B cell (primary cell): ENCODE measurements at regions not wholly inside any gene's neighbourhood (a gene's known extent, or its start where the extent isn't known, plus 50 kb on each side); places are given as distances from the start of the nearest gene placed in this dataset.
"Not testable (repeated sequence)": the region's sequence is repeated elsewhere in the genome, so short reads cannot be mapped to it uniquely, and the experiment has no call there.

Experiments
- ATAC-seq: fragments of 200-7000 bp; cut with Tn5 transposase; one replicate; pipeline ENCODE4 v1.10.0; 2021; ENCODE audit warnings: low read depth, mild to moderate bottlenecking, moderate number of reproducible peaks, moderate library complexity
- CTCF ChIA-PET: fragments of 350-600 bp; sonication (Branson Sonifier 250); formaldehyde crosslinking; loops from one replicate; lab custom pipeline; 2021; ENCODE audit warnings: antibody characterized with exemption, inconsistent platforms; lab: Charles Lee
- POLR2A ChIA-PET: fragments of 350-600 bp; sonication (Branson Sonifier 250); formaldehyde crosslinking; loops from one replicate; lab custom pipeline; 2021; ENCODE audit warnings: antibody characterized with exemption; lab: Charles Lee
- DNase-seq: peaks from one replicate; pipeline ENCODE4 v3.0.0; 2013
- H2AFZ ChIP-seq: 2 replicates; pipeline ENCODE4 v1.6.1; 2012; ENCODE audit warnings: mild to moderate bottlenecking, low read depth, low read length; ENCODE audit not compliant: insufficient read depth, poor library complexity, severe bottlenecking
- H3K27ac ChIP-seq, 2 donors: 1 replicate in 1 of 2; 2 replicates in 1 of 2; pipeline ENCODE4 v1.5.1; 2012 to 2013; ENCODE audit warnings: low read length in 2 of 2, mild to moderate bottlenecking in 2 of 2, moderate library complexity in 1 of 2
- H3K27me3 ChIP-seq, 4 experiments: fragments of 200-600 bp in 1 of 4; sonication (generic) in 1 of 4; replicated peaks in 1 of 4; 1 replicate in 2 of 4; 2 replicates in 2 of 4; pipeline versions ENCODE4 v1.6.1 to v1.7.0; 2013 to 2016; ENCODE audit warnings: low read length in 3 of 4, mild to moderate bottlenecking in 2 of 4, mixed read lengths in 1 of 4, moderate library complexity in 1 of 4; ENCODE audit not compliant: insufficient read depth in 4 of 4, control insufficient read depth in 3 of 4; ENCODE audit errors: control extremely low read depth in 1 of 4
- H3K36me3 ChIP-seq, 2 experiments: replicated peaks in 1 of 2; 1 replicate in 1 of 2; 2 replicates in 1 of 2; pipeline versions ENCODE4 v1.6.1 to v1.7.1; 2013; ENCODE audit warnings: low read length in 1 of 2; ENCODE audit not compliant: insufficient read depth in 2 of 2, control insufficient read depth in 1 of 2; ENCODE audit errors: control extremely low read depth in 1 of 2, extremely low read depth in 1 of 2
- H3K4me1 ChIP-seq, 2 donors: fragments of 200-600 bp in 1 of 2; sonication (generic) in 1 of 2; 1 replicate in 1 of 2; 2 replicates in 1 of 2; pipeline versions ENCODE4 v1.5.1 to v1.6.1; 2013 to 2017; ENCODE audit warnings: low read length in 2 of 2; ENCODE audit not compliant: control insufficient read depth in 2 of 2, insufficient read depth in 2 of 2
- H3K4me2 ChIP-seq: replicated peaks from 2 replicates; pipeline ENCODE3; 2012; ENCODE audit warnings: mild to moderate bottlenecking, low read depth, low read length; ENCODE audit not compliant: poor library complexity, severe bottlenecking
- H3K4me3 ChIP-seq, 5 experiments: fragments of 200-600 bp in 1 of 5; sonication (generic) in 1 of 5; 1 replicate in 3 of 5; 2 replicates in 2 of 5; pipeline versions ENCODE4 v1.5.1 to v1.7.0; 2011 to 2016; ENCODE audit warnings: low read length in 4 of 5, mild to moderate bottlenecking in 4 of 5, low read depth in 2 of 5, control low read depth in 1 of 5, moderate library complexity in 1 of 5; ENCODE audit not compliant: insufficient read depth in 1 of 5; ENCODE audit errors: control extremely low read depth in 1 of 5, extremely low read depth in 1 of 5
- H3K79me2 ChIP-seq: fragments of 200-600 bp; sonication (generic); one replicate; pipeline ENCODE4 v1.6.0; 2016; ENCODE audit warnings: low read length; ENCODE audit not compliant: control insufficient read depth, insufficient read depth
- H3K9ac ChIP-seq: fragments of 200-600 bp; sonication (generic); 2 replicates; pipeline ENCODE4 v1.6.1; 2017; ENCODE audit warnings: mild to moderate bottlenecking, low read length, moderate library complexity
- H3K9me3 ChIP-seq, 3 donors: one replicate each; pipeline versions ENCODE4 v1.6.1 to v1.7.1; 2013; ENCODE audit warnings: low read length in 2 of 3; ENCODE audit not compliant: control insufficient read depth in 2 of 3, insufficient read depth in 1 of 3; ENCODE audit errors: control extremely low read depth in 1 of 3
- H4K20me1 ChIP-seq: 2 replicates; pipeline ENCODE4 v1.6.0; 2012; ENCODE audit warnings: mild to moderate bottlenecking, low read length; ENCODE audit not compliant: insufficient read depth, control insufficient read depth, poor library complexity, severe bottlenecking
- H3K27ac Mint-ChIP-seq: one replicate; pipeline ENCODE4 v1.8.0; 2021; ENCODE audit warnings: mixed read lengths
- H3K27me3 Mint-ChIP-seq: one replicate; pipeline ENCODE4 v1.8.0; 2021; ENCODE audit warnings: mixed read lengths
- H3K4me1 Mint-ChIP-seq: one replicate; pipeline ENCODE4 v1.8.0; 2021; ENCODE audit warnings: mixed read lengths
- H3K4me3 Mint-ChIP-seq: one replicate; pipeline ENCODE4 v1.8.0; 2021; ENCODE audit warnings: mixed read lengths
- H3K9me3 Mint-ChIP-seq: one replicate; pipeline ENCODE4 v1.8.0; 2022; ENCODE audit warnings: mixed read lengths; ENCODE audit not compliant: insufficient read depth
- CTCF ChIP-seq: fragments of 200-600 bp; IDR thresholded peaks from one replicate; pipeline ENCODE4 v1.8.0; 2022; ENCODE audit warnings: antibody characterized with exemption, mild to moderate bottlenecking
- EZH2 ChIP-seq: IDR thresholded peaks from 2 replicates; pipeline ENCODE4 v1.6.1; 2012; ENCODE audit warnings: borderline replicate concordance, low read depth, mild to moderate bottlenecking, moderate library complexity, low read length; ENCODE audit not compliant: insufficient read depth, poor library complexity, severe bottlenecking
- WGBS: methylation state at CpG from one replicate; pipeline ENCODE4 v1.1.5; 2013; ENCODE audit warnings: missing lambda C conversion rate; ENCODE audit not compliant: insufficient coverage; 5-methylcytosine and 5-hydroxymethylcytosine counted together
- intact Hi-C: fragments of 100-400 bp; cut with micrococcal nuclease; formaldehyde crosslinking; loops from one replicate; pipeline ENCODE4 v1.10.0; 2022

GRCh38 chr5:130908186-130908585, 256.9 kb downstream of the HINT1 start:
- DNase-seq (no peak), ATAC-seq (no peak)
- TF ChIP-seq EZH2 (no peak), CTCF (no peak)
- Histone ChIP-seq H4K20me1 (no peaks in the 10 kb centered on the region), H3K9me3 (no peaks in the 10 kb centered on the region), H3K27ac (no peak overlapping the region), H3K79me2 (no peaks in the 10 kb centered on the region), H3K4me1 (no peaks in the 10 kb centered on the region), H2AFZ (no peak overlapping the region), H3K36me3 (no peaks in the 10 kb centered on the region), H3K4me3 (no peak overlapping the region), H3K9ac (no peak overlapping the region), H3K4me2 (no peak overlapping the region), H3K27me3 (no peaks in the 10 kb centered on the region)
- ChIA-PET CTCF (no interaction called here), POLR2A (no interaction called here)
- no CpG with 5 or more reads among the region's 3 CpGs for WGBS
- H3K9me3 Mint-ChIP-seq, result peaks cover 5% of the 10 kb centered on the region
- H3K4me3 Mint-ChIP-seq, result no peak overlapping the region
- H3K27ac Mint-ChIP-seq, result no peak overlapping the region
- no peaks in the 10 kb centered on the region for H3K4me1 Mint-ChIP-seq
- intact Hi-C loops, result no loop called here
- peaks cover 13% of the 10 kb centered on the region for H3K27me3 Mint-ChIP-seq

- WGBS, result 90% methylated on average over 20 of the region's 24 CpGs
- H3K9me3 ChIP-seq, H3K36me3 ChIP-seq, H3K4me1 Mint-ChIP-seq, H3K4me1 ChIP-seq, intact Hi-C loops, CTCF ChIA-PET, H3K27me3 ChIP-seq, H3K27ac ChIP-seq, ATAC-seq, H2AFZ ChIP-seq, H4K20me1 ChIP-seq, H3K4me2 ChIP-seq, H3K9ac ChIP-seq, POLR2A ChIA-PET, H3K4me3 Mint-ChIP-seq, H3K4me3 ChIP-seq, H3K27ac Mint-ChIP-seq, DNase-seq, H3K9me3 Mint-ChIP-seq, H3K79me2 ChIP-seq: not testable (repeated sequence)
- H3K27me3 Mint-ChIP-seq, result peaks cover 19% of the 10 kb centered on the region
Observed at GRCh38 chr5:130897537-130898195, 267.4 kb downstream of the HINT1 start.

GRCh38 chr5:130897181-130897536, 267.9 kb downstream of the HINT1 start:
- not testable (repeated sequence) for H3K4me2 ChIP-seq

More at GRCh38 chr5:130897181-130897536, 267.9 kb downstream of the HINT1 start:
- H3K9me3 Mint-ChIP-seq, H3K4me3 Mint-ChIP-seq, intact Hi-C loops, ATAC-seq, H3K27ac ChIP-seq, H3K27ac Mint-ChIP-seq, H3K79me2 ChIP-seq, H3K4me1 Mint-ChIP-seq, CTCF ChIA-PET, H3K27me3 ChIP-seq, H2AFZ ChIP-seq, H3K36me3 ChIP-seq, H3K9ac ChIP-seq, POLR2A ChIA-PET, DNase-seq, H3K9me3 ChIP-seq, H3K4me1 ChIP-seq, H4K20me1 ChIP-seq, H3K4me3 ChIP-seq: not testable (repeated sequence)
- peaks cover 19% of the 10 kb centered on the region for H3K27me3 Mint-ChIP-seq
- 83% methylated on average over 1 of the region's 2 CpGs for WGBS
